ENCODE measurements at regions not wholly inside any gene's neighbourhood (a gene's known extent, or its start where the extent isn't known, plus 50 kb on each side); places are given as distances from the start of the nearest gene placed in this dataset.
A peak's percentile ranks its signal among the peaks of the same experiment; 100 is the strongest.

DNA sequence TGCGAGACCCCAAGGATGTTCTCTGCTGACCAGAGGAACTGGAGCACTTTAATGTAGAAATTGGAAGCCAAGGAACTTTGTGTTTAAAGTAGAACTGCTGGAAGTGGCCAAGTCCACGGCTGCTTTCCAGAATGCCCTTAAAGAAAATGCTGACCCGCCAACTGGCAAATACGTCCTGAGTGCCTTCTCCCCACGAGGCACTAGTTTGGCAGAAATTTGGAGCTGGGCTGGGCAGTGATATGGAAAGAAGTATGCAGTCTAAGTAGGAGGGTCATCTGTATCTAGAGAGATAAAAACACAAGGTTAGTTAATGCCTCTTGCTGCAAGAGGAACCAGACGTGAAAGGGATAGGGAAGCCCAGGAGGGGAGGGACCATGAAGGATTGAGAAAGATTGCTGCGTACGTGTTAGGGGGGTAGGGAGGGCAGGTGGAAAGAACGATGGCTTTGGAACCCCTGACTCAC lies 59.3 kb upstream of the RFX8 start:
- Histone ChIP-seq H3K27ac (ENCODE audit: low read depth, low read length) (peak overlapping the region; percentile 88), H3K9ac (ENCODE audit: low read depth in 1 of 3, low read length in 3 of 3) (peak overlapping the region in 1 of 3 donors; percentile 42), H3K36me3 (ENCODE audit: control insufficient read depth in 3 of 3, insufficient read depth in 3 of 3, low read length in 3 of 3) (no peaks in the 10 kb centered on the region), H3K4me1 (ENCODE audit: control insufficient read depth in 3 of 3, insufficient read depth in 3 of 3, low read length in 3 of 3) (peaks cover 4 to 11% (median 10%) of the 10 kb centered on the region in 3 donors), H3K4me3 (ENCODE audit: low read length in 3 of 3) (no peak overlapping the region), H3K9me3 (ENCODE audit: control insufficient read depth in 3 of 3, low read length in 3 of 3) (no peaks in the 10 kb centered on the region), H3K27me3 (ENCODE audit: control insufficient read depth in 3 of 3, insufficient read depth in 3 of 3, low read length in 3 of 3) (no peaks in the 10 kb centered on the region)

DNA sequence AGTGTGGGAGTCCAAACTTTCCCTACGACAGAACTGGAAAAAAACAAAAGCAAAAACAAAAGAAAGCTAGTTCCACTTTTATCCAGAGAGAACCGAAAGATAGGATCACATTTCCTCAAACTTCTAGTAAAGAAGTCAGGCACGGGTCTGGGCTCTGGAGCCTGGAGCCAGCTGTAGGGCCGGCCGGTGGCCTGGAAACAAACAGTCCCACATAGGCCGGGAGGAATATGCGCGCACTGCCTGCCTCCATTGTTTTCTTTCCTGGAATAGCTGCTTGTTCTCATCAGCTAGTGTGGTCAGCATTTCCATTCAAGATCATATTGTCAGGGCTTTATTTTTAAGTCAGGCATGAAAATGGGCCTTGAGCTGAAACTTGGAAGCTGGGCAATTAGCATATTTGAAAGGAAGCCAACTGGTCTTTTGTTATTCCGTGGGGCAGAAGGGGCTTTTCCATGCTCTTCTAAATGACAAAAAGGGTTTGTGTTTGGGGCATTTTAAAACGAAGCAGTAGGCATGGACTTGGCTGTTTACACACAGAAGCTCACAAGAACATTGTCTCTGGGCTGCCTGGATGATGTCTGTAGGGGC lies 58.7 kb upstream of the RFX8 start:
- H3K4me1 ChIP-seq (ENCODE audit: control insufficient read depth in 3 of 3, insufficient read depth in 3 of 3, low read length in 3 of 3) = peaks cover 4 to 11% (median 10%) of the 10 kb centered on the region in 3 donors
- peak overlapping the region; percentile 88 for H3K27ac ChIP-seq (ENCODE audit: low read depth, low read length)
- H3K36me3 ChIP-seq (ENCODE audit: control insufficient read depth in 3 of 3, insufficient read depth in 3 of 3, low read length in 3 of 3) = no peaks in the 10 kb centered on the region
- no peaks in the 10 kb centered on the region for H3K9me3 ChIP-seq (ENCODE audit: control insufficient read depth in 3 of 3, low read length in 3 of 3)
- H3K9ac ChIP-seq (ENCODE audit: low read depth in 1 of 3, low read length in 3 of 3) = peak overlapping the region in 1 of 3 donors; percentile 42
- H3K4me3 ChIP-seq (ENCODE audit: low read length in 3 of 3) = no peak overlapping the region
- H3K27me3 ChIP-seq (ENCODE audit: control insufficient read depth in 3 of 3, insufficient read depth in 3 of 3, low read length in 3 of 3) = no peaks in the 10 kb centered on the region

DNA sequence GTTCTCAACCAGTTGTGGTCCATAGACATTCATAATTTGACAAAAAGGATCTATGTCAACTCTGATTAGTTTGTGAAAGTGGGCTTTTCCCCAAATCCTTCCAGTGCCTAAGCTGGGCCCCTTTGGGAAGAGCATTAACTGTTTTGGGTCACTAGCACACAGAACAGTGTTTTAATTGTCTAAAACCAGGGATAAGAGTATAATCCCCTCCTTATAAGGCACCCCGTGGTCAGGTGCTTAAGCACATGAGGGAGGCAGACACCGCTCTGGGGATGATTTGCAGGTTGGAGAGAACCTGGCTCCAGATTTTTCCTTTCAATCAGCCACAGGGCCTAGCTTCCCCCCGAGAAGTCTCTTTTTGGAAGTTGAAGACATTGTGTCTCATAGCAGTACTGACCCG lies 53.6 kb upstream of the RFX8 start:
- Histone ChIP-seq H3K9me3 (ENCODE audit: control insufficient read depth in 3 of 3, low read length in 3 of 3) (no peaks in the 10 kb centered on the region), H3K4me1 (ENCODE audit: control insufficient read depth in 3 of 3, insufficient read depth in 3 of 3, low read length in 3 of 3) (peaks cover 0 to 12% (median 8%) of the 10 kb centered on the region in 3 donors), H3K4me3 (ENCODE audit: low read length in 3 of 3) (no peak overlapping the region), H3K36me3 (ENCODE audit: control insufficient read depth in 3 of 3, insufficient read depth in 3 of 3, low read length in 3 of 3) (no peaks in the 10 kb centered on the region), H3K9ac (ENCODE audit: low read depth in 1 of 3, low read length in 3 of 3) (no peak overlapping the region), H3K27ac (ENCODE audit: low read depth, low read length) (no peak overlapping the region), H3K27me3 (ENCODE audit: control insufficient read depth in 3 of 3, insufficient read depth in 3 of 3, low read length in 3 of 3) (no peaks in the 10 kb centered on the region)

DNA sequence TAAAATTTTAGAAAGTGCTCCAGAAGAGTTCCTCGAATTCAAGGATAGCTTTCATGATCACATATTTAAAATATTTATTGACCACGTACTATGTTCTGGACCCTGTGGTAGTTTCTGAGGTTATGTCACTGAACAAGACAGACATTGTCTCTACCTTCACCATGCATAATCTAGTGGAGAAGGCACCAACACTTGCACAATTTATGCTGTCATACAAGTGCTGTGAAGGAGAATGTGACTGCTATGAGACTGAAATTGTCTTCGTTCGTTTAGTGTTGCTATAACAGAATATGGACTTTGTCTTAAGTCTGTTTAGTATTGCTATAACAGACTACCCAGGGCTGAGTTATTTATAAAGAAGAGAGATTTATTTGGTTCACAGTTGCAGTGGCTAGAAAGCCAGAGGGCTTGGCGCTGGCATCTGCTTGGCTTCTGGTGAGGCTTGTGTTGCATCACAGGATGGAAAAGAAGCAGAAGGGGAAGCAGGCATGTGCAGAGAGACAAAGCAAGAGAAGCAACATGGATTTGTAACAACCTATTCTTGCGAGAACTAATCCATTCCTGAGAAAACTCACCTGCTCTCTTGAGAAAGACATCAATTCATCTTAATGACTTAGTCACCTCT lies 50.0 kb upstream of the RFX8 start:
- Histone ChIP-seq H3K4me1 (ENCODE audit: control insufficient read depth in 3 of 3, insufficient read depth in 3 of 3, low read length in 3 of 3) (peaks cover 0 to 12% (median 12%) of the 10 kb centered on the region in 3 donors), H3K27ac (ENCODE audit: low read depth, low read length) (peak overlapping the region; percentile 31), H3K9ac (ENCODE audit: low read depth in 1 of 3, low read length in 3 of 3) (no peak overlapping the region)

More for the DNA sequence above, 50.0 kb upstream of the RFX8 start:
- Histone ChIP-seq H3K36me3 (ENCODE audit: control insufficient read depth in 3 of 3, insufficient read depth in 3 of 3, low read length in 3 of 3) (no peaks in the 10 kb centered on the region), H3K27me3 (ENCODE audit: control insufficient read depth in 3 of 3, insufficient read depth in 3 of 3, low read length in 3 of 3) (no peaks in the 10 kb centered on the region), H3K4me3 (ENCODE audit: low read length in 3 of 3) (no peak overlapping the region), H3K9me3 (ENCODE audit: control insufficient read depth in 3 of 3, low read length in 3 of 3) (no peaks in the 10 kb centered on the region)
